Right lobe of liver (tissue), 4 donors: ENCODE measurements at regions not wholly inside any gene's neighbourhood (a gene's known extent, or its start where the extent isn't known, plus 50 kb on each side); places are given as distances from the start of the nearest gene placed in this dataset.

Experiments used
- POLR2A ChIP-seq: fragments of 450-650 bp; IDR thresholded peaks from one replicate; pipeline ENCODE4 v1.6.1; 2017; ENCODE audit warnings: antibody characterized with exemption, mild to moderate bottlenecking
- TF ChIP-seq, protein P1 (sequence below), 4 donors: fragments of 200-600 bp in 3 of 4; fragments of 450-650 bp in 1 of 4; IDR thresholded peaks; one replicate each; pipeline versions ENCODE4 v1.5.1 to v1.8.0; 2016 to 2022; ENCODE audit warnings: antibody characterized with exemption in 4 of 4, mild to moderate bottlenecking in 2 of 4
- donor health status: DM: no; HTN: no; CAD: no.
- donor health status: DM: no; HTN: no; CAD: no.
- donor health status: DM: no; HTN: yes; CAD: no.

GRCh38 chr5:25436452-25436851 lies 791.7 kb upstream of the CDH10 start:
- TF ChIP-seq, protein P1, sequence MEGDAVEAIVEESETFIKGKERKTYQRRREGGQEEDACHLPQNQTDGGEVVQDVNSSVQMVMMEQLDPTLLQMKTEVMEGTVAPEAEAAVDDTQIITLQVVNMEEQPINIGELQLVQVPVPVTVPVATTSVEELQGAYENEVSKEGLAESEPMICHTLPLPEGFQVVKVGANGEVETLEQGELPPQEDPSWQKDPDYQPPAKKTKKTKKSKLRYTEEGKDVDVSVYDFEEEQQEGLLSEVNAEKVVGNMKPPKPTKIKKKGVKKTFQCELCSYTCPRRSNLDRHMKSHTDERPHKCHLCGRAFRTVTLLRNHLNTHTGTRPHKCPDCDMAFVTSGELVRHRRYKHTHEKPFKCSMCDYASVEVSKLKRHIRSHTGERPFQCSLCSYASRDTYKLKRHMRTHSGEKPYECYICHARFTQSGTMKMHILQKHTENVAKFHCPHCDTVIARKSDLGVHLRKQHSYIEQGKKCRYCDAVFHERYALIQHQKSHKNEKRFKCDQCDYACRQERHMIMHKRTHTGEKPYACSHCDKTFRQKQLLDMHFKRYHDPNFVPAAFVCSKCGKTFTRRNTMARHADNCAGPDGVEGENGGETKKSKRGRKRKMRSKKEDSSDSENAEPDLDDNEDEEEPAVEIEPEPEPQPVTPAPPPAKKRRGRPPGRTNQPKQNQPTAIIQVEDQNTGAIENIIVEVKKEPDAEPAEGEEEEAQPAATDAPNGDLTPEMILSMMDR (IDR thresholded peaks at IDR 0.05): no peak
- no peak for TF ChIP-seq POLR2A
